GM23338 (cell line): ENCODE measurements at regions not wholly inside any gene's neighbourhood (a gene's known extent, or its start where the extent isn't known, plus 50 kb on each side); places are given as distances from the start of the nearest gene placed in this dataset.

ENCODE experiments used
- ATAC-seq: fragments of 200-7000 bp; cut with Tn5 transposase; 3 replicates; pipeline ENCODE4 v1.9.1; 2020
- DNase-seq: peaks from one replicate; pipeline ENCODE4 v3.0.0-alpha.2; 2015; ENCODE audit warnings: low spot score
- H2AFZ ChIP-seq: fragments of 200-600 bp; sonication (generic); 2 replicates; pipeline ENCODE4 v1.8.0; 2016; ENCODE audit warnings: antibody characterized with exemption, mild to moderate bottlenecking, moderate library complexity
- H3F3A ChIP-seq: fragments of 200-600 bp; sonication (generic); replicated peaks from 2 replicates; pipeline ENCODE4 v1.8.0; 2017; ENCODE audit warnings: antibody characterized with exemption, mixed run types, low read depth
- H3K27ac ChIP-seq: fragments of 200-600 bp; sonication (generic); 2 replicates; pipeline ENCODE4 v1.6.1; 2016; ENCODE audit warnings: low read depth
- H3K27me3 ChIP-seq: fragments of 200-600 bp; sonication (generic); 2 replicates; pipeline ENCODE4 v1.8.0; 2016; ENCODE audit warnings: mild to moderate bottlenecking, mixed run types, moderate library complexity; ENCODE audit not compliant: insufficient read depth
- H3K36me3 ChIP-seq: fragments of 200-600 bp; sonication (generic); 2 replicates; pipeline ENCODE4 v1.8.0; 2016; ENCODE audit warnings: mild to moderate bottlenecking; ENCODE audit not compliant: insufficient read depth
- H3K4me1 ChIP-seq: fragments of 200-600 bp; sonication (generic); 2 replicates; pipeline ENCODE4 v1.8.0; 2016; ENCODE audit warnings: mild to moderate bottlenecking, moderate library complexity; ENCODE audit not compliant: insufficient read depth
- H3K4me2 ChIP-seq: fragments of 200-600 bp; sonication (generic); 2 replicates; pipeline ENCODE4 v1.7.1; 2017; ENCODE audit warnings: mixed run types
- H3K4me3 ChIP-seq: fragments of 200-600 bp; sonication (generic); 2 replicates; pipeline ENCODE4 v1.6.1; 2016; ENCODE audit warnings: mixed run types
- H3K79me2 ChIP-seq: fragments of 200-600 bp; sonication (generic); replicated peaks from 2 replicates; pipeline ENCODE4 v1.8.0; 2017; ENCODE audit warnings: mild to moderate bottlenecking; ENCODE audit not compliant: insufficient read depth
- H3K9me2 ChIP-seq: fragments of 200-600 bp; sonication (generic); 2 replicates; pipeline ENCODE4 v1.8.0; 2017; ENCODE audit not compliant: insufficient read depth
- H4K20me1 ChIP-seq: fragments of 200-600 bp; sonication (generic); replicated peaks from 2 replicates; pipeline ENCODE4 v1.8.0; 2017; ENCODE audit warnings: mild to moderate bottlenecking; ENCODE audit not compliant: insufficient read depth
- H3K27ac Mint-ChIP-seq: 2 replicates; pipeline ENCODE4 v1.8.0; 2020; ENCODE audit warnings: inconsistent platforms, mild to moderate bottlenecking, moderate library complexity, mixed read lengths
- H3K27me3 Mint-ChIP-seq: 3 replicates; pipeline ENCODE4 v1.8.0; 2022; ENCODE audit warnings: low read depth, mild to moderate bottlenecking, moderate library complexity, mixed read lengths, inconsistent platforms; ENCODE audit not compliant: insufficient read depth, poor library complexity
- H3K36me3 Mint-ChIP-seq: 3 replicates; pipeline ENCODE4 v1.8.0; 2021; ENCODE audit warnings: low read depth, mild to moderate bottlenecking, inconsistent platforms, moderate library complexity, mixed read lengths
- H3K4me1 Mint-ChIP-seq: 3 replicates; pipeline ENCODE4 v1.8.0; 2020; ENCODE audit warnings: mild to moderate bottlenecking, inconsistent platforms, mixed read lengths
- H3K4me3 Mint-ChIP-seq: 3 replicates; pipeline ENCODE4 v1.8.0; 2021; ENCODE audit warnings: moderate library complexity, mild to moderate bottlenecking, inconsistent platforms, mixed read lengths
- H3K9me3 Mint-ChIP-seq: 3 replicates; pipeline ENCODE4 v1.8.0; 2020; ENCODE audit warnings: moderate library complexity, mild to moderate bottlenecking, inconsistent platforms, mixed read lengths
- CREB1 ChIP-seq: fragments of 250-450 bp; sonication (Bioruptor Pico); IDR thresholded peaks from 2 replicates; pipeline ENCODE4 v1.5.0; 2020; ENCODE audit warnings: low read depth, mild to moderate bottlenecking, moderate library complexity
- EZH2 ChIP-seq: fragments of 200-600 bp; sonication (generic); IDR thresholded peaks from one replicate; pipeline ENCODE4 v1.8.0; 2017; ENCODE audit warnings: antibody characterized with exemption, mild to moderate bottlenecking, low read depth; ENCODE audit not compliant: unreplicated experiment
- EZH2phosphoT487 ChIP-seq: fragments of 200-600 bp; sonication (generic); IDR thresholded peaks from one replicate; pipeline ENCODE4 v1.8.1; 2018; ENCODE audit warnings: antibody characterized with exemption; ENCODE audit not compliant: unreplicated experiment
- JUNB ChIP-seq: IDR thresholded peaks from one replicate; pipeline ENCODE4 v1.6.1; 2016; ENCODE audit warnings: antibody characterized with exemption; ENCODE audit not compliant: unreplicated experiment
- NANOG ChIP-seq: IDR thresholded peaks from 2 replicates; pipeline ENCODE4 v1.6.1; 2016; ENCODE audit warnings: antibody characterized with exemption, borderline replicate concordance
- POLR2AphosphoS5 ChIP-seq: IDR thresholded peaks from 2 replicates; pipeline ENCODE4 v1.6.1; 2016; ENCODE audit warnings: antibody characterized with exemption, low read depth
- STAT1 ChIP-seq: IDR thresholded peaks from one replicate; pipeline ENCODE4 v1.6.1; 2016; ENCODE audit warnings: antibody characterized with exemption; ENCODE audit not compliant: unreplicated experiment
- ZNF331 ChIP-seq: fragments of 250-450 bp; sonication (Bioruptor Pico); IDR thresholded peaks from 2 replicates; pipeline ENCODE4 v1.5.0; 2020; ENCODE audit warnings: low read depth, mild to moderate bottlenecking, moderate library complexity
- TF ChIP-seq, protein P1 (sequence below), 2 experiments: fragments of 200-600 bp in 1 of 2; sonication (generic) in 1 of 2; conservative IDR thresholded peaks; 2 replicates each; pipeline versions ENCODE4 v1.5.1 to v1.6.1; 2016 to 2017; ENCODE audit warnings: antibody characterized with exemption in 2 of 2, low read depth in 2 of 2, mild to moderate bottlenecking in 2 of 2, moderate library complexity in 1 of 2
- TF ChIP-seq, protein P2 (sequence below): IDR thresholded peaks from 2 replicates; pipeline ENCODE4 v1.6.1; 2016; ENCODE audit warnings: antibody characterized with exemption
- TF ChIP-seq, protein P3 (sequence below): IDR thresholded peaks from one replicate; pipeline ENCODE4 v1.6.1; 2018; ENCODE audit warnings: antibody characterized with exemption; ENCODE audit not compliant: unreplicated experiment

DNA sequence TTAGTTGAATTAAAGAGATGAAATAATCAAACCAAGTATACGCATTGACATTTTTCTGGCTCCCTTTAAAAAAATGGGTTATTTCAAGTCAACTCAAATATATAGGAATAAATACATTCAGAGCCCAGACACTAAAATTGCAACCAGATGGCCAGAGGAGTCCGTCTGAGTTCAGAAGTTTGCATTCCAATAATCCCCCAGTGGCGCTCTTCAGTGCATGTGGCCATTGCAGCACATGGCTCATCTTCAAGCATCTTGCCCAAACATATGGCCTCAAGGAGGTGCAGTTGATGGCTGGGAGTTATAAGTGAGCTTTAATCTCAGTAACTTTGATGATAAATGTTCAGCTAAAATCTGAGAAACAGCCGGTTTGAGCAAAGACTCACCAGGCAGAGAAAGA, 295.8 kb upstream of the LRRN1 start (continued):
- TF ChIP-seq, protein P1, sequence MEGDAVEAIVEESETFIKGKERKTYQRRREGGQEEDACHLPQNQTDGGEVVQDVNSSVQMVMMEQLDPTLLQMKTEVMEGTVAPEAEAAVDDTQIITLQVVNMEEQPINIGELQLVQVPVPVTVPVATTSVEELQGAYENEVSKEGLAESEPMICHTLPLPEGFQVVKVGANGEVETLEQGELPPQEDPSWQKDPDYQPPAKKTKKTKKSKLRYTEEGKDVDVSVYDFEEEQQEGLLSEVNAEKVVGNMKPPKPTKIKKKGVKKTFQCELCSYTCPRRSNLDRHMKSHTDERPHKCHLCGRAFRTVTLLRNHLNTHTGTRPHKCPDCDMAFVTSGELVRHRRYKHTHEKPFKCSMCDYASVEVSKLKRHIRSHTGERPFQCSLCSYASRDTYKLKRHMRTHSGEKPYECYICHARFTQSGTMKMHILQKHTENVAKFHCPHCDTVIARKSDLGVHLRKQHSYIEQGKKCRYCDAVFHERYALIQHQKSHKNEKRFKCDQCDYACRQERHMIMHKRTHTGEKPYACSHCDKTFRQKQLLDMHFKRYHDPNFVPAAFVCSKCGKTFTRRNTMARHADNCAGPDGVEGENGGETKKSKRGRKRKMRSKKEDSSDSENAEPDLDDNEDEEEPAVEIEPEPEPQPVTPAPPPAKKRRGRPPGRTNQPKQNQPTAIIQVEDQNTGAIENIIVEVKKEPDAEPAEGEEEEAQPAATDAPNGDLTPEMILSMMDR (conservative IDR thresholded peaks at IDR 0.05; ENCODE audit: low read depth in 2 of 2) = no peak
- TF ChIP-seq ZNF331 (CRISPR knock-in tag) (no peak), JUNB (no peak), EZH2 (no peak), NANOG (no peak), POLR2AphosphoS5 (no peak)

DNA sequence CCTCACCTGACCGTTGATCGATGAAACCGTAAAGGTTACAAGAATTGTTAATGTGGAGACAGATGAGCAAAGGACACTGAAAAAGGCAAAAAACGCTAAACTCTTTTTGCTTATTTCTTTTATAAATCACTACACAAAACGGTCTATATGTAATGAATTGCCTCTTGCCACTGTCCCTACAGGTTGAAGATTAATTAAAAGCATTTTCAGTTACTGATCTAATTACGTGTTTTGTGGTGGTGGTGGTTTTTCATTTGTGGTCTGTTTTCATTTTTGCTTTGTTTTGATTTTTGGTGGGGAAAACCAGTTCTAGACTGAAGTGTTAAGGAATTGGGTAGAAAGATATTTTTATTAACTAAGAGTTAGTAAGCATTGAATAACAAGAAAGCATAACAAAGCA, 299.2 kb upstream of the LRRN1 start:
- H3K27ac Mint-ChIP-seq = no peak overlapping the region
- Histone ChIP-seq H4K20me1 (no peaks in the 10 kb centered on the region), H3F3A (no peaks in the 10 kb centered on the region), H3K4me2 (no peak overlapping the region), H3K79me2 (no peaks in the 10 kb centered on the region), H3K4me3 (no peak overlapping the region), H3K4me1 (no peaks in the 10 kb centered on the region), H3K9me2 (no peaks in the 10 kb centered on the region), H2AFZ (no peak overlapping the region), H3K36me3 (no peaks in the 10 kb centered on the region), H3K27me3 (no peaks in the 10 kb centered on the region), H3K27ac (no peak overlapping the region)
- no peak for ATAC-seq
- no peaks in the 10 kb centered on the region for H3K27me3 Mint-ChIP-seq
- peaks cover 25% of the 10 kb centered on the region; the same call in 2 of the 3 replicates for H3K36me3 Mint-ChIP-seq
- H3K4me3 Mint-ChIP-seq = no peak overlapping the region
- peaks cover 92% of the 10 kb centered on the region for H3K9me3 Mint-ChIP-seq
- no peak for DNase-seq
- H3K4me1 Mint-ChIP-seq = no peaks in the 10 kb centered on the region
- TF ChIP-seq CREB1 (CRISPR knock-in tag) (no peak), JUNB (no peak), STAT1 (no peak), ZNF331 (CRISPR knock-in tag) (no peak), POLR2AphosphoS5 (no peak), EZH2phosphoT487 (no peak), NANOG (no peak)
- TF ChIP-seq, protein P2, sequence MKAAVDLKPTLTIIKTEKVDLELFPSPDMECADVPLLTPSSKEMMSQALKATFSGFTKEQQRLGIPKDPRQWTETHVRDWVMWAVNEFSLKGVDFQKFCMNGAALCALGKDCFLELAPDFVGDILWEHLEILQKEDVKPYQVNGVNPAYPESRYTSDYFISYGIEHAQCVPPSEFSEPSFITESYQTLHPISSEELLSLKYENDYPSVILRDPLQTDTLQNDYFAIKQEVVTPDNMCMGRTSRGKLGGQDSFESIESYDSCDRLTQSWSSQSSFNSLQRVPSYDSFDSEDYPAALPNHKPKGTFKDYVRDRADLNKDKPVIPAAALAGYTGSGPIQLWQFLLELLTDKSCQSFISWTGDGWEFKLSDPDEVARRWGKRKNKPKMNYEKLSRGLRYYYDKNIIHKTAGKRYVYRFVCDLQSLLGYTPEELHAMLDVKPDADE = no peak
- TF ChIP-seq, protein P1 (conservative IDR thresholded peaks at IDR 0.05; ENCODE audit: low read depth in 2 of 2) = no peak
- TF ChIP-seq, protein P3, sequence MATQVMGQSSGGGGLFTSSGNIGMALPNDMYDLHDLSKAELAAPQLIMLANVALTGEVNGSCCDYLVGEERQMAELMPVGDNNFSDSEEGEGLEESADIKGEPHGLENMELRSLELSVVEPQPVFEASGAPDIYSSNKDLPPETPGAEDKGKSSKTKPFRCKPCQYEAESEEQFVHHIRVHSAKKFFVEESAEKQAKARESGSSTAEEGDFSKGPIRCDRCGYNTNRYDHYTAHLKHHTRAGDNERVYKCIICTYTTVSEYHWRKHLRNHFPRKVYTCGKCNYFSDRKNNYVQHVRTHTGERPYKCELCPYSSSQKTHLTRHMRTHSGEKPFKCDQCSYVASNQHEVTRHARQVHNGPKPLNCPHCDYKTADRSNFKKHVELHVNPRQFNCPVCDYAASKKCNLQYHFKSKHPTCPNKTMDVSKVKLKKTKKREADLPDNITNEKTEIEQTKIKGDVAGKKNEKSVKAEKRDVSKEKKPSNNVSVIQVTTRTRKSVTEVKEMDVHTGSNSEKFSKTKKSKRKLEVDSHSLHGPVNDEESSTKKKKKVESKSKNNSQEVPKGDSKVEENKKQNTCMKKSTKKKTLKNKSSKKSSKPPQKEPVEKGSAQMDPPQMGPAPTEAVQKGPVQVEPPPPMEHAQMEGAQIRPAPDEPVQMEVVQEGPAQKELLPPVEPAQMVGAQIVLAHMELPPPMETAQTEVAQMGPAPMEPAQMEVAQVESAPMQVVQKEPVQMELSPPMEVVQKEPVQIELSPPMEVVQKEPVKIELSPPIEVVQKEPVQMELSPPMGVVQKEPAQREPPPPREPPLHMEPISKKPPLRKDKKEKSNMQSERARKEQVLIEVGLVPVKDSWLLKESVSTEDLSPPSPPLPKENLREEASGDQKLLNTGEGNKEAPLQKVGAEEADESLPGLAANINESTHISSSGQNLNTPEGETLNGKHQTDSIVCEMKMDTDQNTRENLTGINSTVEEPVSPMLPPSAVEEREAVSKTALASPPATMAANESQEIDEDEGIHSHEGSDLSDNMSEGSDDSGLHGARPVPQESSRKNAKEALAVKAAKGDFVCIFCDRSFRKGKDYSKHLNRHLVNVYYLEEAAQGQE = no peak
